GM19455 (cell line): ENCODE measurements at regions not wholly inside any gene's neighbourhood (a gene's known extent, or its start where the extent isn't known, plus 50 kb on each side); places are given as distances from the start of the nearest gene placed in this dataset.

Source experiments
- ATAC-seq: cut with Tn5 transposase; IDR thresholded peaks from one replicate; pipeline ENCODE4 v1.9.1; 2021; ENCODE audit not compliant: unreplicated experiment

DNA sequence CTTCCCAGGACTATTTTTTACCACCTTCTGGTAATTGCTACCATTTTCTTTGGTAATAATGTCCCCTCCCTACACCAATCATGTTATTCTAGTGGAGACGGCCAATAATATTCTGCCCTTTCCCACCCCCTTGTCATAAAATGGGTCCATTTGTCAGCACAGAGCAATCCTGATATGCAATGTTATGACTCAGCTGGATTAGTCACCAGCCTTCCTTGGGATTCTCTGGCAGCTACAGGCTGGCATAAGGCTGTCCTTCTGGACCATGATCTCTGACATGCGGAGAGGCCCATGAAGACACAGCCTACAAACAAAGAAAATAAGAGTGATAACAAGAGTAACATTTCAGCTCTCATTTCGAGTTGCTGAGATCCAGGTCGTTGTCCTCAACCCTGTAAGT, 222.0 kb upstream of the CPNE8 start:
- ATAC-seq, result no peak

- ATAC-seq, result no peak
Measured at GRCh38 chr12:39125566-39125965, 220.2 kb upstream of the CPNE8 start.

DNA sequence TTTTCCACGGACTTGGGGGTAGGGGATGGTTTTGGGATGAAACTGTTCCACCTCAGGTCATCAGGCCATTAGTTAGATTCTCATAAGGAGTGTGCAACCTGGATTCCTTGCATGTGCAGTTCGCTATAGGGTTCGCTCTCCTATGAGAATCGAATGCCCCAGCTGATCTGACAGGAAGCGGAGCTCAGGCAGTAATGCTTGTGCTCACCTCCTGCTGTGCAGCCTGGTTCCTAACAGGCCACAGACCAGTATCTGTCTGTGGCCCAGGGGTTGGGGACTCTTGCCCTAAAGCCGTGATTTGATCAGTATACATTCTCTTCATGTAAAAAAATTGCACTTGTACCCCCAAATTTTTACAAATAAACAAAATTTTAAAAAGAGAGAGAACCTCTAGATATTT, 219.4 kb upstream of the CPNE8 start:
- ATAC-seq, result no peak

GRCh38 chr12:39123580-39124253, 218.3 kb upstream of the CPNE8 start:
- ATAC-seq, result no peak

GRCh38 chr12:39122562-39123204, 217.3 kb upstream of the CPNE8 start:
- no peak for ATAC-seq

GRCh38 chr12:39116861-39117260, 211.5 kb upstream of the CPNE8 start:
- no peak for ATAC-seq

- no peak for ATAC-seq
Measured at GRCh38 chr12:39112064-39112463, 206.7 kb upstream of the CPNE8 start.

GRCh38 chr12:39105111-39105510, 199.7 kb upstream of the CPNE8 start:
- ATAC-seq, result no peak

DNA sequence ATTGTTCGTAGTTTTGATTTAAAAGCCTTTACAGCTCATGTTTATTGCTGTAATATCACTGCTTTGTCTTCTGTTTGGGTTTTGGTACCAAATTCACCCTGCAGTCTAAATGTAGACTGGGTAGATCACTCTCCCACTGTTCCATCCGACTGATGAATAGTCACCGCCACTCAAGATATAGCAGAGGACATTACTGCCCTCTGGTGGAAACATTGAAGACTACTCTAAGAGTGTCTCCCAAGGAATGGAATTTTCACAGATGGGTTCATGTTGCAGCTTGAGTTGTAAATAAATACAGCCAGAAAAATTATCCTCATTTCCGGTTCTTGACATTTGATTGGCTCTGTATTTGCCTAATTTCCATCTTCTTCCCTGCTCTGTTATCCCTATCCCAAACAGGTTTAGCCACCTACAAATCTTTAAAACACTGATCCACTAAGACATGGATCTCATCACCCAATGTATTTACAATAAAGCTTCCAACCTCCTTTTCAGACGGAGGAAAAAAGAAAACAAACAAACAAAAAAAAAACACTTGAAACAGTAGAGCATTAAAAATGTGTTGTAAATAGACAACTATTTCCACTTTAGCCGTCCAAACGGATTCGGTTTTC, 198.3 kb upstream of the CPNE8 start:
- peak; percentile 77 for ATAC-seq

DNA sequence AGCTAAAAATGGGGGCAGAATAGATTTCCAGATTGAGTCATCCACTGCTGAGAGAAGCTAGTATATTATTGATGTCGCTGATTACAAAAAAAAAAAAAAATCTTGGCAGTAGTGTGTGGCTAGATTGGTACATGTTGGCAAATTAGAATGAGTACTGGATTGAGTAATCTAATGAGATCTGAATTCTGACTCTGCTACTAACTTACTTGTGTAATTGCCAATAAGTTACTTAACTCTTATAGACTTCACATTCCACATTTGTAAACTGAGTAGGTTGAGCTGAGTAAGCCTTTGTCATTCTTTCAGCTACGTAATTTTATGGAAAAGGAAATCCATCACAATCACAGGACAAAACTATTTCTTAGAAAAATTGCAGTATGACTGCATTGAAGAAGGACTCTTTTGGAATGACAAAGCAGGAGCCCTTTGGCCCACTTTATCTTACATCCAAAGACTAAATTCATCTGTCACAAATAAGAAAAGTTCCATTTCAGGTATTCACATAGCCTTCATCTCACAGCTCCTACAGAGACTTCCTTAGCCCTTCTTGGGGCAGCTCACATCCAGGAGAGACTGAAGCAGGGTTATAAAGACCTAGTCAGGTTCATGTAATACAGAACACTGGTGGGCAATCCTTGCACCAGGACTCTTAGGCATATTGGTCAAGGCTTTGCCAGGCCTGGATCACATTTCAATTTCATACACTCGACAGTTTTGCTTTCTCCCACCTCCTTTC, 197.3 kb upstream of the CPNE8 start:
- no peak for ATAC-seq

DNA sequence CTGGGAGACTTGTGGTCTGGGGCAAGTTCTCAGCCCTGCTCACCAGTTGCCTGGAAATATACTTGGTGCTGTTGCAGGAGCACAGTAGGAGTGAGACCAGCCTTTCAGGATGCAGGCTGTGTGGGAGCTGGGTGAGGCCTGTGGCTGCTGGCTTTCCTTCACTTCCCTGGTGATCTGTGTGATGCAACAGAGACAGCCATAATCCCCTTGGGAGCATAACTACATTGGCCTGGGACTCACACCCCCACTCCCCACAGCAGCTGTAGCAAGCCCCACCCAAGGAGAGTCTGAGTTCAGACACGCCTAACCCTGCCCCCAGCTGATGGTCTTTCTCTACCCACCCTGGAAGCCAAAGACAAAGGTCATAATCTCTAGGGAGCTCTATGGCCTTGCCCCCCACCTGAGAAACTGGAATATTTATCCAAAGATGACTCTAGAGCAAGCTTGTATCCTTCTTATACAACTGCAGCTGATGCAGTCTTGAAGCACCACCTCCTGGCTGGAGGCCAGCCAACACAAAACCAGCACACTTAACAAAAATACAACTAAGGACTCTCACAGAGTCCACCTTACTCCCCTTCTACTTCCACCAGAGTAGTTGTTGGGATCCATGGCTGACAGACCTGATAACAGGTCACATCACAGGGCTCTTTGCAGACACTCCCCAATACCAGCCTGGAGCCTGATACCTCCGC, 190.4 kb upstream of the CPNE8 start:
- ATAC-seq, result no peak

DNA sequence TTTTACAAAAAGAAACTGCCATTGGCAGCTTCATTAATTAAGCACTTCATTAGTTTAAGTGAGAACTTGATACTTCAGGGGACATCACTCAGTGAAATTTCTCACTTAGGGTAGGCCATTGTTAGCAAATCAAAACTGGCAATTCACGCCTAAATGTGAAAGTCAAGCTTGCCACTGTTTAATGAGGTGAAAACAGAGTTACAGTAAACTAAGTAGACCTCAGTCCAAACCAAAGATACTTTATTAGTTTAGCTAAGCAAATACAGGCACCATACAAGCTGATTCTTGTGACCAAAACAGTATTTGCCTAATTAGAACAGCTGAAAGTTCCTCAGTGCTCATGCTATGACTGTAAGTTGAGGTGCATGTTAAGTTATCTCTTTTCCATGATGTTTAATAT, 176.5 kb upstream of the CPNE8 start:
- no peak for ATAC-seq

- no peak for ATAC-seq
Measured at GRCh38 chr12:39077226-39077625, 171.8 kb upstream of the CPNE8 start.

- no peak for ATAC-seq
Measured at GRCh38 chr12:39074063-39074462, 168.7 kb upstream of the CPNE8 start.

- ATAC-seq, result no peak
Measured at GRCh38 chr12:39072658-39073057, 167.3 kb upstream of the CPNE8 start.

DNA sequence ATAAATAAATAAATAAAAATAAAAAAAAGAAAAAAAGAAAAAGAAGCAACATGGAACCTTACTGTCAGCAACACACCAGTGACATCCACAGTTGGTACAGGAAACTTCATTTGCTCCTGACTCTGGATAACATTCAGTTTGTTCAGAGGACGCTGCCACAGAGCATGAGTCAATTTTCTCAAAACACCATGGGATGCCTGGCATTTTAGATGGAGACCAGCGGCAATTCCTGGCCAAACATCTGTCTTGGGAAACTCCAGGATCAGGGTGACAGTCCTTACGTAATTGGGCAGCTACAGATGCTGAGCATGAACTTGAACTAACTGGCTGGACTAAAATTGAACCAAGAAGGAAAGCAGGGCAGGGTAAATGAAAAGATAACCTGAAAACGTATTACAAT, 166.2 kb upstream of the CPNE8 start:
- no peak for ATAC-seq

GRCh38 chr12:39070775-39071174, 165.4 kb upstream of the CPNE8 start:
- no peak for ATAC-seq

- ATAC-seq, result no peak
Measured at GRCh38 chr12:39065455-39065854, 160.1 kb upstream of the CPNE8 start.

DNA sequence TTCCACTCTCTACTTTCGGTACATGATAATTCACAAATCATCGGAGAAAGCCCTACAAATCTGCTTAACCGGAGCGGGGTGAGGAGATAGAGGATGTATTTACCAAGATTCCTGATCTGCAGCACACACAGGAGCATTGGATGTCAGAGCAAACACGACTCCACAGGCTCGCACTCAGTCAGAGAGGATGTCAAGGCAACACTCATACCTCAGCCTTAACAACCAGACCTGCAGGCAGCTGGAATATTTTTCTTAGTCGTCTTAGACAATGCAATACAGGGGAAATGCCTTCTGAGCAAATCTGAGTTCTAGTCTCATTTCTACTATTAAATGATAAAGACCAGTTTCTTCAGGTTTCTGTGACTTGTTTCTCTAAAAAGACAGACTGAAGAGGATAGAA, 159.3 kb upstream of the CPNE8 start:
- no peak for ATAC-seq

GRCh38 chr12:39062266-39062996, 157.0 kb upstream of the CPNE8 start:
- ATAC-seq, result no peak

DNA sequence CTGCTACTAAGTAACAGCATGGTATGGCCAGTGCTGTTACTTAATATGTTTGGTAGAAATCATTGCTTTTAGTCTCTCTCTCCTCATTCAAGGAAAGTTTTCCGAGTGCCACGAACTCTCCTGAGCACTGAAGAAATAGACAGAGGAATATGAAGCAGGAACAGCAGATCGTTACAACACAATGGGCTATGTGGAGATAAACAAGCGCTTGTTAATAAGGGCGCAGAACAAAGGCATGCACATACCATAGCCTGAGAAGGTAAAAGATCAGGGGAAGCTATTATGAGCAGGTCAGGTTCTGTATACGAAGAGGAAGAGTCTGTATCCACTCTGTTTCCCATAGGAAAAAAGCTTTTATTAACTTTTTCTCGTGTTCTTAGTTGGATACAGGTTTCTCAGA, 156.2 kb upstream of the CPNE8 start:
- ATAC-seq, result no peak
